Stimulated activated naive B cell treated with anti-CD40 and anti-IgM and Interleukin-4, amounts not matched to agents 10 μg/mL and 1 μg/mL and 100 μg/mL, for 72 hours (primary cell): ENCODE measurements at regions not wholly inside any gene's neighbourhood (a gene's known extent, or its start where the extent isn't known, plus 50 kb on each side); places are given as distances from the start of the nearest gene placed in this dataset.
A peak's percentile ranks its signal among the peaks of the same experiment; 100 is the strongest.
"Not testable (repeated sequence)": the region's sequence is repeated elsewhere in the genome, so short reads cannot be mapped to it uniquely, and the experiment has no call there.

Experiments
- ATAC-seq, 2 donors: fragments of 150-1000 bp; cut with Tn5 transposase; replicated peaks; 2 replicates each; pipeline ENCODE4 v1.10.0; 2021; ENCODE audit warnings: moderate library complexity in 1 of 2
- DNase-seq: peaks from one replicate; pipeline ENCODE4 v3.0.0; 2021
- H3K27ac Mint-ChIP-seq: one replicate; pipeline ENCODE4 v1.8.0; 2022; ENCODE audit warnings: mild to moderate bottlenecking, mixed read lengths
- H3K27me3 Mint-ChIP-seq, 2 donors: one replicate each; pipeline ENCODE4 v1.8.0; 2022; ENCODE audit warnings: mixed read lengths in 2 of 2
- H3K36me3 Mint-ChIP-seq, 2 donors: one replicate each; pipeline ENCODE4 v1.8.0; 2022; ENCODE audit warnings: mixed read lengths in 2 of 2, mild to moderate bottlenecking in 1 of 2
- H3K4me1 Mint-ChIP-seq, 2 donors: one replicate each; pipeline ENCODE4 v1.8.0; 2022; ENCODE audit warnings: mixed read lengths in 2 of 2, mild to moderate bottlenecking in 1 of 2
- H3K4me3 Mint-ChIP-seq, 2 donors: one replicate each; pipeline ENCODE4 v1.8.0; 2022; ENCODE audit warnings: mild to moderate bottlenecking in 2 of 2, mixed read lengths in 2 of 2, moderate library complexity in 1 of 2
- H3K9me3 Mint-ChIP-seq, 2 donors: one replicate each; pipeline ENCODE4 v1.8.0; 2022; ENCODE audit warnings: mixed read lengths in 2 of 2, mild to moderate bottlenecking in 1 of 2

DNA sequence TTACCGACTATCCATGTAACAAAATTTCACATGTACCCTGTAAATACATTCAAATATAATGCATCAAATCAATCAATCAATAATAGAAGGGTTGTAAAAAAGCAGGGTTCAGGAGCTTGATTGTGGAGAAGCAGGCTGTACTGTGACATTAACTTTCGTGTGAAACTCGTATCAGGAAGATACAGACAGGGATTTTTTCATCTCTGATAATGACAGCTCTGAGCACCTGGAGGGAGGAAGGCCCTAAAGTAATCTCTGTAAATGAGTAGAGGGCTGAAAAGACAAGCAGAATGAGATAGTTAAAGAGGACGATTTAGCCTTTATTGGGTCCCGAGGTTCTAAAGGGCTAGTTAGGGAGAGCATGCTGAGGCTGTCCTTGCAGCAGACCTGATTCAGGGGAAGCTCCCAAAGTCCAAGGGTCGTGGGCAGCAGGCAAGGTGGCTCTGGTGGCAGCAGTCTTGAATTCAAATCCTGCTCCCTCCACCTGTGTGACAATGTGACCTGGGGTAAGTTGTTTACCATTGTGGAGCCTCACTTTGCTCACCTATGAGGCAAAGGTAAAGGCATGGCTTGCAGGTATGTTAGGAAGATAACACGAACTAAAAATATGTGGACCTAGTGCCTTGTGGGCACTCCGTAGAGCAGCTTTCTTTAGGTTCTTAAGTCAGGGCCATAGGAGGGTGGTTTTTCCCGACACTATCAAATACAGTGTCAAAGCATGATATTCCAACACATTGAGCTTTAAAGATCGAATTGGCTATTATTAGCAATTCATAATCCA, 219.4 kb upstream of the MYLIP start:
- Mint-ChIP-seq H3K4me1 (peaks cover 38 to 56% of the 10 kb centered on the region in 2 donors), H3K9me3 (peaks cover 0 to 2% of the 10 kb centered on the region in 2 donors), H3K27me3 (no peaks in the 10 kb centered on the region), H3K36me3 (peaks cover 3% of the 10 kb centered on the region in 2 donors), H3K4me3 (no peak overlapping the region), H3K27ac (peak overlapping the region; percentile 15)
- no peak for ATAC-seq
- DNase-seq, result no peak

DNA sequence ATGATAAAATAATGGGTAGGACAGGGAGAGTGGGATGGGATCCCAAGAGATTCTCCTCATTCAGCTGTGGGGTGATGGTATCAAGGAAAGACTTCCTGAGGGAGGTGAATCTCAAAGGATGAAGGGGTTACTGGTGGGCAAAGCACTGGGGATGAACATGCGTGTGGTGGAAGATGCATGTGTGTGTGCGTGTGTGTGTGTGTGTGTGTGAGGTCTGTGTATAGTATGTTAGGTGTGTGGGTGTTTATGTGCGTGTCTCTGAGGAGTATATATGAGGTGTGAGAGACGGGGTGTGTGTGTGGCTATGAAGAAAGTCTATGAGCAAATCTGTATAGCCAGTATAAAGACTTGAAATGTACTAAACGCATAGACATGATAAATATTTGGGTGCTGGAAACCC, 220.0 kb upstream of the MYLIP start:
- Mint-ChIP-seq H3K27ac (peak overlapping the region; percentile 49), H3K9me3 (peaks cover 0 to 2% of the 10 kb centered on the region in 2 donors), H3K4me3 (no peak overlapping the region), H3K36me3 (peaks cover 3% of the 10 kb centered on the region in 2 donors), H3K4me1 (peaks cover 41 to 60% of the 10 kb centered on the region in 2 donors), H3K27me3 (no peaks in the 10 kb centered on the region)
- DNase-seq (no peak), ATAC-seq (no peak)

DNA sequence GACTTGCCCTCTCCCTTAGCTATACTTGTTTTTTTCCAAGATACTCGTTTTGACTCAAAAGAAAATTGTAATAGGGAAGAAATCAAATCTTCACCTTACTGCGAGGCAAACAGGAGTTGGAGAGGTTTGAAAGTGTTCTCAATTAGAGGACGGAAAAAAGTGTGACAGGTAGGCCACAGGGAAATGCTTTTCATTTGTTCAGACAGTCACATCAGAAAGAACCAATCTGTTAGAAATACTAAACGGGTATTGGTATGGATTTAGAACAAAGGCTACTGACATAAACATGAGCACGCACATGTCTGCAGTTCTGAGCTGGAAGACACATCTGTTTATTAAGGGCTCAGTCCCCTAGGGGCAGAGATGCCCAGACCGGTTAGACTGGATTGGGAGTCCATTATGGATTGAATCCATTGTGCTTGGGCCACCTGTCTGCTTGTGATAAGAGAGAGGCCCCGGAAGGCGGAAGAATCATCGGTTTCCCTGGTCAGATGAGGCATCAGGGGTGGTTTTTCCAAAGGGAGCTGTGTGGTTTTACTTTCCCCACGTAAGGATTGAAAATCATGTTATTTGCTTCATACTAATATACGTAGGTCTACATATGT, 220.9 kb upstream of the MYLIP start:
- Mint-ChIP-seq H3K27me3 (no peaks in the 10 kb centered on the region), H3K27ac (no peak overlapping the region), H3K36me3 (peaks cover 3 to 9% of the 10 kb centered on the region in 2 donors), H3K9me3 (peaks cover 0 to 7% of the 10 kb centered on the region in 2 donors), H3K4me3 (no peak overlapping the region), H3K4me1 (peaks cover 46 to 69% of the 10 kb centered on the region in 2 donors)
- DNase-seq, result no peak
- no peak for ATAC-seq

DNA sequence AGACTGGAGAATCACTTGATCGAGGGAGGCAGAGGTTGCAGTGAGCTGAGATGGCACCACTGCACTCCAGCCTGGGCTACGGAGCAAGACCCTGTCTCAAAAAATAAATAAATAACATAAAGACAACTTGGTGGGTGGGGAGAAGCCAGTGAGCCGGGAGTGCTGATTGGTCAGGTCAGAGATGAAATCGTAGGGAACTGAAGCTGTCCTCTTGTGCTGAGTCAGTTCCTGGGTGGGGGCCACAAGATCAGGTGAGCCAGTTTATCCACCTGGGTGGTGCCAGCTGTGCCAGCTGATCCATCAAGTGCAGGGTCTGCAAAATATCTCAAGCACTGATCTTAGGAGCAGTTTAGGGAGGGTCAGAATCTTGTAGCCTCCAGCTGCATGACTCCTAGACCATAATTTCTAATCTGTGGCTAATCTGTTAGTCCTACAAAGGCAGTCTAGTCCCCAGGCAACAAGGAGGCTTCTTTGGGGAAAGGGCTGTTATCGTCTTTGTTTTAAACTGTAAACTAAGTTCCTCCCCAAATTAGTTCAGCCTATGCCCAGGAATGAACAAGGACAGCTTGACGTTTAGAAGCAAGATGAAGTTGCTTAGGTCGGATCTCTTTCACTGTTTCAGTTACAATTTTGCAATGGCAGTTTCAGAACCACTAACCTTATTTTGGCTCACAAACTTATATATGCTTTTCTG, 221.5 kb upstream of the MYLIP start:
- peak overlapping the region; percentile 81 for H3K27ac Mint-ChIP-seq
- not testable (repeated sequence) for H3K27me3 Mint-ChIP-seq, H3K9me3 Mint-ChIP-seq, DNase-seq, H3K36me3 Mint-ChIP-seq, ATAC-seq
- H3K4me1 Mint-ChIP-seq, result peaks cover 50 to 75% of the 10 kb centered on the region in 2 donors
- H3K4me3 Mint-ChIP-seq, result peak overlapping the region in 1 of 2 donors; percentile 41

DNA sequence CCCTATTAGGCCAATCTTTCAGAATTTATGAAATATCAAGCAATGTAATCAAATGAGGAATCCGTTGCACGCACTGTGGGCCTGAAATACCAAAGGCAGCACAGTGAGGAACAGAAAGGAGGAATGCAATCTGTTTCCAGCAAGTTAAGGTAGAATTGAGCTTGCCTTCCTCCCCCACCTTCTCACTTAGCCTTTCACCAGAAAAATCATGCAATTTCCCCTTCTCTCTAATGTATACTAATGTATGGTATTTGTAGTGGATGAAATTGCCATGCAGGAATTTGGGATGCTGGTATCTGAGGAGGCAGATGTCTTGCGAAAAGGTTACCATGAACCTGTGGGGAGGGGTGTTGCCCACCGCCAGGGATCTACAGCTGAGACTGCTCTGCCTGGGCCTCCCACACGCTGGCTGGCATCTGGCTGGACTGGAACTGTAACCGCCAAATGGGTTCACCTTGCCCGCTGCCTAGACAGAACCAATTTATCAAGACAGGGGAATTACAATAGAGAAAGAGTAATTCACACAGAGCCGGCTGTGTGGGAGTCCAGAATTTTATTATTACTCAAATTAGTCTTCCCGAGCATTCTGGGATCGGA, 222.4 kb upstream of the MYLIP start:
- DNase-seq (no peak), ATAC-seq (peak; percentile 6 to 7)
- H3K36me3 Mint-ChIP-seq, result peaks cover 5 to 9% of the 10 kb centered on the region in 2 donors
- H3K4me3 Mint-ChIP-seq, result peak overlapping the region; percentile 36 to 46
- H3K4me1 Mint-ChIP-seq, result peaks cover 58 to 84% of the 10 kb centered on the region in 2 donors
- H3K27ac Mint-ChIP-seq, result peak overlapping the region; percentile 81
- peaks cover 0 to 8% of the 10 kb centered on the region in 2 donors for H3K9me3 Mint-ChIP-seq
- H3K27me3 Mint-ChIP-seq, result no peaks in the 10 kb centered on the region

DNA sequence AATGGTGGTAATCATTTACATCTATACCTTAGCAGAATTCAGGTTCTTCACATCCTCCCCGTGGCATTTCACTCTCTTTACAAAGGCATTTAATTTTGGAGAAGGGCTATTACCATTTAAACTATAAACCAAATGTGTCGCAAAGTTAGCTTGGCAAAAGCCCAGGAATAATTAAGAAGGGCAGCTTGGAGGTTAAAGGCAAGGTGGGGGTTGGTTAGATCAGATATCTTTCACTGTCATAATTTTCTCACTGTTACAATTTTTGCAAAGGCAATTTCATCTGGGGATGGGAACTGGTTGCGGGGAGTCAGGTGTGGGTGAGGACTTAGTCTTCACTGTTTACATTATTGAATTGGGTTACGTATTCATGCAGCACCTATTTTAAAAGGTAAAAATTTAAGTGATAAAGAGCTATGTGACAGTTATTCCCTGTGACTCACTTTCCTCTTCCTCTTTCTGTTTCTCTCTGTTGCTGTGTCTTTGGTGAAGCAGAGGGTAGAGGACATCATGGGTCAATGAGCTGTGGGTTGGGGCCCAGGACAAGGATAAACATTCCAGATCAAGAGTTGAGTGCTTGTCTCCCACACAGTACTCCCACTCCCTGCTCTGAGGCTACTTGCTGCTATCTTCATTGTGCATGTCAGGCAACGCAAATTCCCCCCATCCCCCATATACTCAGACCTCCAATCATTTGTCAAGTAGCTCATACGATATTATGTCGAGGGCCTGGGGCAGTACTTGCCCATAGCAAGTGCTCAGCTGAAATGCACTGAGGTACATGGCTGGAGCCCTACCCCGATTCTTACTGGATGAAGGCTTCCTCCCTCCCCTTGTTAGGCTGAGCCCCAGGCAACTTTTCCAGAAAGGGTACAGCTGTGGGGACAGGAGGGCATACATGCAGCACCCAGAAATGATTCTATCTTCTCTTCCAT, 223.1 kb upstream of the MYLIP start:
- Mint-ChIP-seq H3K27ac (peak overlapping the region; percentile 81), H3K9me3 (peaks cover 0 to 8% of the 10 kb centered on the region in 2 donors), H3K4me3 (peak overlapping the region; percentile 36 to 46), H3K36me3 (peaks cover 6 to 9% of the 10 kb centered on the region in 2 donors), H3K27me3 (no peaks in the 10 kb centered on the region), H3K4me1 (peaks cover 65 to 91% of the 10 kb centered on the region in 2 donors)
- peak; percentile 52 to 54 for ATAC-seq
- DNase-seq, result peak; percentile 50

DNA sequence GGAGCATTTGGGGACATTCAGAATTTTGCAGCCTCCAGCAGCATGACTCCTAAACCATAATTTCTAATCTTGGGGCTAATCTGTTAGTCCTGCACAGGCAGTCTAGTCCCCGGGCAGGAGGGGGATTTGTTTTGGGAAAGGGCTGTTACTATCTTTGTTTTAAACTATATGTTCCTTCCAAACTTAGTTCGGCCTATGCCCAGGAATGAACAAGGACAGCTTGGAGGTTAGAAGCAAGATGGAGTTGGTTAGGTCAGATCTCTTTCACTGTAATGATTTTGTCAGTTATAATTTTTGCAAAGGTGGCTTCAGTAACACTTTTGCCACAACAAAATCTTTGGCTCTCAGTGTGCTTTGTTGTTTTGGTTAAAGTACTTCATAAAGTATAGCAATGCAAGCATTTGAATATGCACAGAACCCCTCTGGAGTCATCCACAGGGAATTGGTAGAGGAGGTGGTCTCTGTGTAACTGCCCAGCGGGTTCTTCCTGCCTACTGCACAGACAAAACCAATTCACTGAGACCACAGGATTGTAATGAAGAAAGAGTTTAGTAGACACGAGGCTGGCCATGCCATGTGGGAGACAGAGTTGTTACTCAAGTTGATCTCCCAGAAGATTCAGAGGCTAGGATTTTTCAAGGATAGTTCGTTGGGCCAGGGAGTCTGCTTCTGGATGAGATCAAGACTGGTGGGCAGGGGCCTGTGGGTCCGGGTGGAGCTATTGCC, 224.1 kb upstream of the MYLIP start:
- H3K27me3 Mint-ChIP-seq, result no peaks in the 10 kb centered on the region
- H3K4me3 Mint-ChIP-seq, result peak overlapping the region; percentile 31 to 46
- ATAC-seq (no peak), DNase-seq (no peak)
- peaks cover 64 to 90% of the 10 kb centered on the region in 2 donors for H3K4me1 Mint-ChIP-seq
- H3K27ac Mint-ChIP-seq, result peak overlapping the region; percentile 81
- H3K9me3 Mint-ChIP-seq, result peaks cover 0 to 8% of the 10 kb centered on the region in 2 donors
- H3K36me3 Mint-ChIP-seq, result peaks cover 6 to 9% of the 10 kb centered on the region in 2 donors

DNA sequence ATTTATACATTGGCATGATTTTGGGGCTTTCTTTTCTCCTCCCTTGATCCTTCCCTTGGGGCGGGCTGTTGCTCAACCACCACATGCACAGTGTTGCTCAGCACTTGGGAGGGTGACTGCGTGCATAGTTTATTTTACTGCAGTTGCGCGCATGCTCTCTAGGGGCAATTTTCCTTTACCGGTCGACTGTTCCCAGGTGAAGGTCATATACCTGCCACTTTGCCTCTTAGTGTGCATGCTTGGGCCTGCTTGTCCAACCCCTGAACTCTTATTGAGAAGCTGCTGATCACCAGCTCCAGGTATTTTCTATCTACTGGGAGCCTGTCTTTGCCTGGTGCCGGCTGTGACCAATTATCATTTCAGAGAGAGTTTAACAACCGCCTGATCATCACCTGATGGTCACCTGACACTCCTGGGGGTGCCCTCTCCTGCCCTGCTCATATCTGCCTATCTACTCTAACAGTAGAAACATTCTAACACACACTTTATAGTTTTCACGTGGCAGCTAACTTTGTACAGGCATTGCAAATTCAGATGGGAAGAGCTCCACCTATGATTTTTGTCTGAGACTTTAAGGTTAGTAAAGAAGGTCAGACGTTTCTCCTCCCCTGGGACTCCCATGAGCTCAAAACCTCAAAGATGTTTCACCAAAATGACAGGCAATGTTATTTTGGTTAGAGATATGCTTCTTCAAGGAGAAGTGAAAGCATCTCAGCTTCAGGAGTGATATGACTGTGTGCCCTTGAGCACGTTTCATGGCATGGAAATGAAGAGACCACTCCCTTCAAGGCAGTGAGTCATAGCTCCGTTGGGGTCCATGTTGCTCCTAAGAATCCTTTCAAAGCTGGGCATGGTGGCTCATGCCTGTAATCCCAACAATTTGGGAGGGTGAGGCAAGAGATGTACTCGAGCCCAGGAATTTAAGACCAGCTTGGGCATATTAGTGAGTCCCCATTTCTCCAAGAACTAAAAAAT, 227.5 kb upstream of the MYLIP start:
- ATAC-seq (peak; percentile 83), DNase-seq (peak; percentile 80)
- Mint-ChIP-seq H3K27ac (peak overlapping the region; percentile 98), H3K4me3 (peak overlapping the region; percentile 67 to 77), H3K4me1 (peaks cover 57 to 80% of the 10 kb centered on the region in 2 donors), H3K9me3 (peaks cover 0 to 6% of the 10 kb centered on the region in 2 donors), H3K36me3 (peaks cover 4 to 6% of the 10 kb centered on the region in 2 donors), H3K27me3 (no peaks in the 10 kb centered on the region)

DNA sequence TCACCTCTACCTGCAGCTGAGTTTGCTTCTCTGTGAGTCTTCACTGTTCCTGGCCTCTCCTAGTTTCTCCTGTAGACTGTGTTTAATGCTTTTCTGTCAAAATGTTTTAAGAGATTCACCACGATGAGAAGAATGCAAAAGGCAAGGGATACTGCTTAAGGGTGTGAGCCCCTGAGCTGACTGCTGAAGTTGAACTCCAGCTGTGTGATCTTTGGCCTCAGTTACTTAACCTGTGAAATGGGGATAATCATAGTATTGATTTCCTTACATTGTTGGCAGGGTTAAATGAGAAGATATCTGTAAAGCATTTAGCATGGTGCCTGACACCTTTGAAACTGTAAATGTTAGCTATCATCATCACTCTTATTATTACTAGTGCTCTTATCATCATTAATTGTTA, 230.2 kb upstream of the MYLIP start:
- Mint-ChIP-seq H3K4me1 (peaks cover 38 to 68% of the 10 kb centered on the region in 2 donors), H3K27ac (no peak overlapping the region), H3K27me3 (no peaks in the 10 kb centered on the region), H3K4me3 (no peak overlapping the region), H3K9me3 (peaks cover 0 to 4% of the 10 kb centered on the region in 2 donors), H3K36me3 (peaks cover 4 to 5% of the 10 kb centered on the region in 2 donors)
- no peak for DNase-seq
- ATAC-seq, result no peak

DNA sequence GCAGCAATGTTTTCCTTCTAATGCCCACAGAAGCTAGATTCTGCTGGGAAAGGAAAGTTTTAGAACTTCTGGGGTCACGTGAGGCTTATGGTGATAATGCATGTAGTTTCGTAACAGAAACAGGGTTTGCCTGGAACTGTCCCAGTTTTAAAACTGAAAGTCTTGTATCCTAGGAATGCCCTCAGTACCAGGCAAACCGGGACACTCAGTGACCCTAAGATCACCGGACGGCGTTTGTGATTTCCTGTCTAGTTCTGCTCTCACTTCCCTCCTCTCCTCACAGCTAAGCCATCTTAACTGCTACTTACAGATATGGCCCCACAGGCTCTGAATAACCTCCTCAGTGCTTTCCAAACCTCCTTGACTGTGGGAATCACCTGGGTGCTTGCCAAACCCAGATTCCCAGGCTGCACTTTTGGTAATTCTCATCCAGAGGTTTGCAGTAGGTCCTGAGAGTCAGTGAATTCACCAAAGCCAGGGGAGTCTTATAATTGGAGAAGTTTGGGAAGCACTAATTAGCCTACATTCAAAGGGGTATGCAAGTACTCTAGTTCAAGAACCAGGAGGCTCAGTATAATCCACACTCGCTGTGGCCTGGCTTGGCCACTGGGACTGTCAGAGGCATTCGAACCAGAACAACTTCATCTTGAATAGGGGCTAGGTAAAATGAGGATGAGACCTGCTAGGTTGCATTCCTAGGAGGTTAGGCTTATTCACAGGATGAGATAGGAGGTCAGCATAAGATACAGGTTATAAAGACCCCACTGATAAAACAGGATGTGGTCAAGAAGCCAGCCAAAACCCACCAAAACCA, 231.6 kb upstream of the MYLIP start:
- peak overlapping the region; percentile 93 for H3K27ac Mint-ChIP-seq
- H3K9me3 Mint-ChIP-seq, result peaks cover 0 to 2% of the 10 kb centered on the region in 2 donors
- no peaks in the 10 kb centered on the region for H3K27me3 Mint-ChIP-seq
- peak overlapping the region in 1 of 2 donors; percentile 41 for H3K4me3 Mint-ChIP-seq
- H3K4me1 Mint-ChIP-seq, result peaks cover 29 to 54% of the 10 kb centered on the region in 2 donors
- peaks cover 0 to 1% of the 10 kb centered on the region in 2 donors for H3K36me3 Mint-ChIP-seq
- DNase-seq, result no peak
- no peak for ATAC-seq

DNA sequence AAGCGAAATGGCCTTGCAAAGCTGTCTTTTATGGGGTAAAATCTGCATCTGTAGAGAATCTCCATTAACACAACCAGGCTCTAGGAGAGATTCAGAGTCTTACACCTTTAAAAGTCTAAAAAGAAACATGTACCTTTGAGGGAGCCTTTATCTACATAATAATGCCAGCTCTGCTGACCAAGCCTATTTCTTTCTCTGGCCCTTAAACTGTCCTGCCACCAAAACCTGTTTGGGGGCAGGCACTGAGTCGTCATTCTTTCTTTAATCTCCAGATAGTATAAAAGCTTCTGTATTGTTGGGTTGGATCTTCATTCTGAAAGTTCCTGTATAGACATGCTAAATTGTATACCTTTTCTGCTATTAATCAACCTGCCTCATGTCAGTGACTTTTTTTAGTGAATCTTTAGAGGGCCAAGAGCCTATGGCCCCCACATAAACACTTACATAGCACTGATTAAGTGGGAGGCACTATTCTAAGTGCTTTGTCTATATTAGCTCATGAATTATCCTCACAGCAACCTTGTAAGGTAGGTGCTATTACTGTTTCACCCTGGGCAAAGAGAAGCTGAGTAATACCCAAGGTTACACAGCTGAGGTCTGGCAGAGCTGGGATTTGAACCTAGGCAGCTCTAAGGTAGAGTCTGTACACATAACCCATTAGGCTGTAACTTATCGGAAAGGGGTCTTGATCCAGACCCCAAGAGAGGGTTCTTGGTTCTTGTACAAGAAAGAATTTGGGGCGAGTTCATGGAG, 232.3 kb upstream of the DTNBP1 start:
- H3K4me3 Mint-ChIP-seq, result no peak overlapping the region
- peaks cover 0 to 2% of the 10 kb centered on the region in 2 donors for H3K9me3 Mint-ChIP-seq
- ATAC-seq (peak in 1 of 2 donors; percentile 25), DNase-seq (no peak)
- no peaks in the 10 kb centered on the region for H3K36me3 Mint-ChIP-seq
- H3K27me3 Mint-ChIP-seq, result no peaks in the 10 kb centered on the region
- H3K4me1 Mint-ChIP-seq, result peaks cover 15 to 36% of the 10 kb centered on the region in 2 donors
- no peak overlapping the region for H3K27ac Mint-ChIP-seq
